Fibroblast of lung (primary cell): ENCODE measurements at regions not wholly inside any gene's neighbourhood (a gene's known extent, or its start where the extent isn't known, plus 50 kb on each side); places are given as distances from the start of the nearest gene placed in this dataset.

Source experiments
- CTCF ChIP-seq, 2 donors: IDR thresholded peaks in 1 of 2; conservative IDR thresholded peaks in 1 of 2; 1 replicate in 1 of 2; 2 replicates in 1 of 2; pipeline ENCODE4 v1.5.1; 2011 to 2012; ENCODE audit warnings: low read length in 2 of 2, control low read depth in 1 of 2, inconsistent platforms in 1 of 2, low read depth in 1 of 2, mild to moderate bottlenecking in 1 of 2
- EZH2 ChIP-seq: IDR thresholded peaks from 2 replicates; pipeline ENCODE4 v1.5.1; 2012; ENCODE audit warnings: low read length, control low read depth, mild to moderate bottlenecking; ENCODE audit errors: missing control alignments

- TF ChIP-seq CTCF (conservative IDR thresholded peaks at IDR 0.05 in 1 of 2, IDR thresholded peaks at IDR 0.05 in 1 of 2; ENCODE audit: low read depth in 1 of 2, low read length in 2 of 2) (no peak), EZH2 (no peak)
These were observed 119.4 kb upstream of the F3 start for GRCh38 chr1:94660994-94661393.
